ENCODE measurements at regions not wholly inside any gene's neighbourhood (a gene's known extent, or its start where the extent isn't known, plus 50 kb on each side); places are given as distances from the start of the nearest gene placed in this dataset.

GRCh38 chr15:57890878-57891277 lies 174.6 kb downstream of the ALDH1A2 start (continued):
- TF ChIP-seq SRF (IDR thresholded peaks at IDR 0.05; ENCODE audit: low read depth, low read length) (no peak), HDAC2 (IDR thresholded peaks at IDR 0.05; ENCODE audit: borderline replicate concordance in 1 of 2, low read depth in 2 of 2, low read length in 2 of 2) (no peak), CBX8 (IDR thresholded peaks at IDR 0.05; ENCODE audit: borderline replicate concordance, low read depth, low read length) (no peak)

Measured in H1 (cell line).